Uterus (tissue), 3 donors: ENCODE measurements at regions not wholly inside any gene's neighbourhood (a gene's known extent, or its start where the extent isn't known, plus 50 kb on each side); places are given as distances from the start of the nearest gene placed in this dataset.

Source experiments
- DNase-seq, 2 donors: peaks; one replicate each; pipeline ENCODE4 v3.0.0-alpha.2; 2019 to 2020
- H3K27ac ChIP-seq, 2 donors: fragments of 200-600 bp; sonication (generic); 1 replicate in 1 of 2; 2 replicates in 1 of 2; pipeline ENCODE4 v1.5.1; 2016 to 2018
- H3K27me3 ChIP-seq, 2 donors: fragments of 200-600 bp; sonication (generic); one replicate each; pipeline ENCODE4 v1.5.1; 2018 to 2019; ENCODE audit warnings: control low read depth in 1 of 2
- H3K36me3 ChIP-seq, 2 donors: fragments of 200-600 bp; sonication (generic); one replicate each; pipeline ENCODE4 v1.5.1; 2019; ENCODE audit warnings: control low read depth in 1 of 2
- H3K4me1 ChIP-seq, 2 donors: fragments of 200-600 bp; sonication (generic); one replicate each; pipeline ENCODE4 v1.5.1; 2018 to 2019; ENCODE audit warnings: control low read depth in 1 of 2
- H3K4me3 ChIP-seq, 2 donors: fragments of 200-600 bp; sonication (generic); 1 replicate in 1 of 2; 2 replicates in 1 of 2; pipeline ENCODE4 v1.5.1; 2018 to 2019; ENCODE audit warnings: mild to moderate bottlenecking in 1 of 2
- H3K9me3 ChIP-seq, 2 donors: fragments of 200-600 bp; sonication (generic); one replicate each; pipeline ENCODE4 v1.5.1; 2019; ENCODE audit warnings: control low read depth in 1 of 2
- POLR2A ChIP-seq, 2 donors: fragments of 450-650 bp; IDR thresholded peaks; one replicate each; pipeline ENCODE4 v1.6.1; 2016; ENCODE audit warnings: antibody characterized with exemption in 2 of 2, mild to moderate bottlenecking in 1 of 2, moderate library complexity in 1 of 2
- intact Hi-C: fragments of 100-400 bp; cut with DNase I; formaldehyde crosslinking; loops from one replicate; pipeline ENCODE4 v1.15.1; 2023; ENCODE audit warnings: low total_unique reads
- TF ChIP-seq, protein P1 (sequence below), 4 experiments: fragments of 200-600 bp in 2 of 4; fragments of 450-650 bp in 2 of 4; sonication (generic) in 2 of 4; IDR thresholded peaks; one replicate each; pipeline ENCODE4 v1.5.1; 2016 to 2019; ENCODE audit warnings: antibody characterized with exemption in 4 of 4, mild to moderate bottlenecking in 2 of 4, moderate library complexity in 1 of 4
- donor health status: DM: yes; HTN: yes; CAD: no.

DNA sequence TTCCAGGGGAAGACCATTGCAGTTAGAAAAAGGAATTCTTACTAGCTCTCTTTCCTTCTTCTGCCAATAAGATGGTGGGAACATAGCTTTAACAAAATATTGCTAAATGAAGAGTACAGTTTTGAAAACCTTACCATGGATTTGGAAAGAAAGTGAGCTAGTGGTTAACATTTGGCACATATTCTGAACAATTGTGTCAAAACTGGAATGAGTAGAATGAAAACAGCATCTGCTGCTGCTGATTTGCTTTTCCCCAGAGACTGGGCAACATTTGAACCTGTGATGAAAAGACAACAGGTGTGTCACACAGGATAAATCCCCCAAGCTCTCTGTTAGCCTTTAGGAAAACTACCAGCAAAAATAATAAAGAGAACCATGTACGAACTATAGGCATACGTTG, 761.4 kb downstream of the KCNA4 start:
- no peaks in the 10 kb centered on the region for H3K4me1 ChIP-seq
- DNase-seq: no peak
- H3K4me3 ChIP-seq: no peak overlapping the region
- TF ChIP-seq, protein P1, sequence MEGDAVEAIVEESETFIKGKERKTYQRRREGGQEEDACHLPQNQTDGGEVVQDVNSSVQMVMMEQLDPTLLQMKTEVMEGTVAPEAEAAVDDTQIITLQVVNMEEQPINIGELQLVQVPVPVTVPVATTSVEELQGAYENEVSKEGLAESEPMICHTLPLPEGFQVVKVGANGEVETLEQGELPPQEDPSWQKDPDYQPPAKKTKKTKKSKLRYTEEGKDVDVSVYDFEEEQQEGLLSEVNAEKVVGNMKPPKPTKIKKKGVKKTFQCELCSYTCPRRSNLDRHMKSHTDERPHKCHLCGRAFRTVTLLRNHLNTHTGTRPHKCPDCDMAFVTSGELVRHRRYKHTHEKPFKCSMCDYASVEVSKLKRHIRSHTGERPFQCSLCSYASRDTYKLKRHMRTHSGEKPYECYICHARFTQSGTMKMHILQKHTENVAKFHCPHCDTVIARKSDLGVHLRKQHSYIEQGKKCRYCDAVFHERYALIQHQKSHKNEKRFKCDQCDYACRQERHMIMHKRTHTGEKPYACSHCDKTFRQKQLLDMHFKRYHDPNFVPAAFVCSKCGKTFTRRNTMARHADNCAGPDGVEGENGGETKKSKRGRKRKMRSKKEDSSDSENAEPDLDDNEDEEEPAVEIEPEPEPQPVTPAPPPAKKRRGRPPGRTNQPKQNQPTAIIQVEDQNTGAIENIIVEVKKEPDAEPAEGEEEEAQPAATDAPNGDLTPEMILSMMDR (IDR thresholded peaks at IDR 0.05): no peak
- no peak for TF ChIP-seq POLR2A (IDR thresholded peaks at IDR 0.05)
- no peak overlapping the region for H3K27ac ChIP-seq
- intact Hi-C loops: no loop called here
- no peaks in the 10 kb centered on the region for H3K9me3 ChIP-seq
- no peaks in the 10 kb centered on the region for H3K36me3 ChIP-seq
- no peaks in the 10 kb centered on the region for H3K27me3 ChIP-seq

DNA sequence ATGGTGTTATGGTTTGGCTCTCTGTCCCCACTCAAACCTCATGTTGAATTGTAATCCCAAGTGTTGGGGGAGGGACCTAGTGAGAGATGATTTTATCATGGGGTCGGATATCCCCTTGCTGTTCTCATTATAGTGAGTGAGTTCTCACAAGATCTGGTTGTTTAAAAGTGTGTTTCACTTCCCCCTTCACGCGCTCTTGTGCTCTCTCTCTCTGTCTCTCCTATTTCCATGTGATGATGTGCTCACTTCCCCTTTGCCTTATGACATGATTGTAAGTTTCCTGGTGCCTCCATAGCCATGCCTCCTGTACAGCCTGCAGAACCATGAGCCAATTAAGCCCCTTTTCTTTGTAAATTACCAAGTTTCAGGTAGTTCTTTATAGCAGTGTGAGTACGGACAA, 765.1 kb downstream of the KCNA4 start:
- DNase-seq: no peak
- Histone ChIP-seq H3K27me3 (no peaks in the 10 kb centered on the region), H3K36me3 (no peaks in the 10 kb centered on the region), H3K27ac (no peak overlapping the region), H3K4me1 (no peaks in the 10 kb centered on the region), H3K4me3 (no peak overlapping the region), H3K9me3 (no peaks in the 10 kb centered on the region)
- TF ChIP-seq, protein P1 (IDR thresholded peaks at IDR 0.05): no peak
- TF ChIP-seq POLR2A (IDR thresholded peaks at IDR 0.05): no peak
- intact Hi-C loops: no loop called here

GRCh38 chr11:29249713-29250112, 767.1 kb downstream of the KCNA4 start:
- H3K4me1 ChIP-seq: no peaks in the 10 kb centered on the region
- H3K4me3 ChIP-seq: no peak overlapping the region
- intact Hi-C loops: no loop called here
- no peak for DNase-seq
- TF ChIP-seq POLR2A (IDR thresholded peaks at IDR 0.05): no peak
- TF ChIP-seq, protein P1 (IDR thresholded peaks at IDR 0.05): no peak
- H3K36me3 ChIP-seq: no peaks in the 10 kb centered on the region
- H3K27me3 ChIP-seq: no peaks in the 10 kb centered on the region
- H3K9me3 ChIP-seq: no peaks in the 10 kb centered on the region
- H3K27ac ChIP-seq: no peak overlapping the region

GRCh38 chr11:29244355-29244754, 772.5 kb downstream of the KCNA4 start:
- H3K9me3 ChIP-seq: no peaks in the 10 kb centered on the region
- H3K27me3 ChIP-seq: no peaks in the 10 kb centered on the region
- H3K4me1 ChIP-seq: no peaks in the 10 kb centered on the region
- TF ChIP-seq, protein P1 (IDR thresholded peaks at IDR 0.05): no peak
- no peak for TF ChIP-seq POLR2A (IDR thresholded peaks at IDR 0.05)
- H3K4me3 ChIP-seq: no peak overlapping the region
- H3K27ac ChIP-seq: no peak overlapping the region
- no peaks in the 10 kb centered on the region for H3K36me3 ChIP-seq
- intact Hi-C loops: no loop called here
- DNase-seq: no peak

GRCh38 chr11:29243616-29244015, 773.2 kb downstream of the KCNA4 start:
- DNase-seq: no peak
- H3K9me3 ChIP-seq: no peaks in the 10 kb centered on the region
- no peak overlapping the region for H3K4me3 ChIP-seq
- TF ChIP-seq, protein P1 (IDR thresholded peaks at IDR 0.05): no peak
- TF ChIP-seq POLR2A (IDR thresholded peaks at IDR 0.05): no peak
- intact Hi-C loops: no loop called here
- no peaks in the 10 kb centered on the region for H3K36me3 ChIP-seq
- H3K27ac ChIP-seq: no peak overlapping the region
- H3K4me1 ChIP-seq: no peaks in the 10 kb centered on the region
- H3K27me3 ChIP-seq: no peaks in the 10 kb centered on the region
